COLO668 (cell line): ENCODE measurements at regions not wholly inside any gene's neighbourhood (a gene's known extent, or its start where the extent isn't known, plus 50 kb on each side); places are given as distances from the start of the nearest gene placed in this dataset.

Experiments
- DNase-seq: peaks from one replicate; lab custom pipeline; 2025; ENCODE audit not compliant: unreplicated experiment; lab: John Stamatoyannopoulos, UW

GRCh38 chr13:73684750-73685149 is 449.5 kb downstream of the KLF12 start:
- no peak for DNase-seq

DNA sequence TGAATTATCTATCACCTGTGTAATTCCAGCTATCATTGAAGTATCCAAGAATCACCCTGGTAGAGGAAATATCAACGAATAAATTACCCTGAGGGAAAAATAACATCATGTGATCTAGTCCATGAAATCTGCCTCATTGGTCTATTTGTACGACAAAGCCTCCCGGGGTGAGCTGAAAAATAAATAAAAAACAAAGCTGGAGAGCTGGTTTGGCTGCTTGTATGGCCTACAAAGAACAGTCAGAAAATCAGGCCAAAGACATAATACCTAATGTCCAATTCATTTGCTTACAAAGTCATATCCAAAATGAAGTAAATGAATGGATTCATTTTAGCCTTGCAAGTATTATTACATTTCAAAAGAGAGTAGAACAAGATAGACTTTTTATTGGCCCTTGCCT is 449.9 kb downstream of the KLF12 start:
- peak; percentile 29 for DNase-seq

DNA sequence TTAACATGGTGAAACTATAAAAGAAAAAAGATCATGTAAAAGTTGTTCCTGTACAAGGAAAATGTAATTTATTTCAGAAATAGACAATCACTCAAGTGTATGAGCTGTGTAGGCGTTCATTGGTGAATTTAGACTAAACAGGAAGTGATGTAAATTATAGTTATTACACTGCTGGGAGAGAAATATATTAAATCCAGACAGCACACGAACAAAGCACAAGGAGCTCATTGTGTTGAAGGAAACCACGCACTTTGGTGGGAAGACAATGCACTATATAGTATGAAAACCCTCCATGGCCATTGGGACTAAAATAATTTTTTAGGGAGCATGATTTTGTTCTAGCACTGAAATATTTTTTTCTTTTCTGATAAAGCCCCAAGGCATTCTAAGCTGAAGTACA is 450.5 kb downstream of the KLF12 start:
- no peak for DNase-seq

GRCh38 chr13:73681779-73682178 is 452.4 kb downstream of the KLF12 start:
- no peak for DNase-seq

- DNase-seq: no peak
Observed at GRCh38 chr13:73681015-73681414, 453.2 kb downstream of the KLF12 start.

DNA sequence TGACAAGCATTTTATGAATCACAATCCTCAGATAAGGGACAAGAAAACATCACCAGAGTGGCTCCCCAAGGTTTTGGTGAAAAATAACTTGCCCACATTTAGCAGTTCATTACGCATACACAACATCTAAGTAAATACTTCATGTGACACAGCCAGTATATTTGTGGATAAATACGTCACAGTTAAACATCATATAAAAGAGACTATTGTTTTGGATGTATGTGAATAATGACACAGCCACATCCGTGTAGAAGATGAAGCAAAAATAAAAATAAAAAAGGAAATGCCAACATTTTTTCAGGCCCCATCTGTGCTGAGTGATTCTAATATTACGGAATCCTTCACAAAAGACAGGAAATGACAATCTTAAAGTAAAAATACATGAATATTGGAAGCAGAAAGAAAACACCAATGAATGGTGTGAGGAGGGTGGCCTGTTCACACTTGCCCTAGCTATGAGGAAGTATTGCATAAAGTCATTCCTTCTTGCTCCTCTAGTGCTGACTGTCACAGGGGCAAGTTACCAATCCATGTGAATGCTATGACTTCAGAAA is 457.1 kb downstream of the KLF12 start:
- peak; percentile 40 for DNase-seq

DNA sequence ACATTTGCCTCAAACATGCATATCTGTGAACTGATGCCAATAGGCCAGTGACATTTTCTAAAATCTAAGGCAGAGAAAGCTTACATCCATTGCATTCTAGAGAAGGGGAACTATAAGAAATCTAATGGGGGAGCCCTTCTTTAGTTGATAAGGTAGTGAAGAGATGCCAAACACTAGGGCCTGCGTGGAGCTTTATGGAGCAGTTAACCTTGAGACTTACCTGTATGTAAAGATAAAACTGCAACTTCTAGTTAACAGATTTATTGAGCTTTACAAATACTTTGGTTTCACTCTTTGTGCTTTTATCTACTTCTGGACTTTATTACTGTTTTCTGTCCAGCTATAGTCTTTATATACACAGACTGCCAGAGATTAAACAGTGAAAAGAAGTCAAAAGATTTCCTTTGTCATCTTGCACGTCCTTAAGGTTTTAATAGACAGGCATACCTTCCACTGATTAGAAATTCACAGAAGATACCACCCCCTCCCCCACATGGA is 457.6 kb downstream of the KLF12 start:
- no peak for DNase-seq

- no peak for DNase-seq
Observed at GRCh38 chr13:73675821-73676220, 458.4 kb downstream of the KLF12 start.

- DNase-seq: no peak
Observed at GRCh38 chr13:73674570-73674969, 459.6 kb downstream of the KLF12 start.

GRCh38 chr13:73673931-73674330 is 460.3 kb downstream of the KLF12 start:
- no peak for DNase-seq

DNA sequence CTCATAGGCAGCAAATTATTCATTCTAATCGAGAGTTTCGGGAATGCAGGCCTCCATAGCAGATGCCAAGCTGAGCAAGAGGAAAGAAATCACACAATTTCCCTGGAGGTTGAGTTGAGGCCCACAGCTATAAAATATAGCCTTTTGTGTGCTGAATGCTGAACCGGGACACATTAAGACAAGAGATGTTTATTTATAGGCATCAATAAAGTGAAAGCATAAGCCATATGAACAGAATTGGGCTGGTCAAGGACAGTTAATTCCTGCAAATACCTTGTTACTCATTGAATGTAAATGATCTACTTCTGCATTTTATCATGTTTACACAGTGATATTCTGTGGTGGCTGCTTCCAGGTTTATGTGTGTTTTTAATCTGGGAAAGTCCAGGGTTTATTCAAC is 461.7 kb downstream of the KLF12 start:
- peak; percentile 59 for DNase-seq

- DNase-seq: no peak
Observed at GRCh38 chr13:73671732-73672131, 462.5 kb downstream of the KLF12 start.

- DNase-seq: no peak
Observed at GRCh38 chr13:73671011-73671410, 463.2 kb downstream of the KLF12 start.

DNA sequence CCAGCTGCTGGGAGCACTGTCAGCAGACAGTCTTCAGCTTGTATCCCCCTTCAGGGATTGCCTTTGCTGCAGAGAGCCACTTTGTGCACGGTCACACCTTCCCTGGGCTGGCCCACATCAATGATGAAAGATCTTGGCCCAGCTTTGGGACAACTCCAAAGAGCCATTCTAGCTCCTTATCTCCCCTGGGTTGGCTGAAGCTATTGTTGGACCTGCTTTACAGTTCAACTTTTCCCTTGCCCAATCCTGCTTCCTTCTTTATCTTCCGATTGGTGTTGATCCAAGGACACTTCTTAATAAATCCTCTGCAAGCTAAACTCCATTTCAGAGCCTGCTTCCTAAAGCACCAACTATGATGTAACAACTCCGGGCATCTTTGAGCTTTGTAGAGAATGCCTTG is 466.4 kb downstream of the KLF12 start:
- DNase-seq: no peak

DNA sequence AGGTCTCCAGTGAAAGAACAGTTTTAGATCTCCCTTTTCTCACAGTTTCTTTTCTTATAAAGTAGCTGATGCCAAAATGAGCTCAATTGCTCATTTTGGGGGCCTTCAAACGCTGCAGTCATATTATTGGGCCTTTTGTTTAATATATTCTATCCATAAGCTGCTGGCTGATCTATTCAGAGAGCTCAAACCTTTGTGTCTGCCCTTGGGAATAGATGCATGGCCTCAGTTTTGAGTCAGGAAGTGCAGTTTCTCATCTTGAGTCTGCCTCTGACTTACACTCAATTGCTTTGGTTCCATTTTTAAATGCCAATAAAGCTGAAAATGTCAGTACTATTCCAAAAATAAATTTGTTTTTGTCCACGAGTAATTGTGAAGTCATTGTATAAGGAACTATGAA is 468.9 kb downstream of the KLF12 start:
- no peak for DNase-seq

GRCh38 chr13:73664851-73665250 is 469.4 kb downstream of the KLF12 start:
- DNase-seq: no peak

- no peak for DNase-seq
Observed at GRCh38 chr13:73662833-73663232, 471.4 kb downstream of the KLF12 start.

DNA sequence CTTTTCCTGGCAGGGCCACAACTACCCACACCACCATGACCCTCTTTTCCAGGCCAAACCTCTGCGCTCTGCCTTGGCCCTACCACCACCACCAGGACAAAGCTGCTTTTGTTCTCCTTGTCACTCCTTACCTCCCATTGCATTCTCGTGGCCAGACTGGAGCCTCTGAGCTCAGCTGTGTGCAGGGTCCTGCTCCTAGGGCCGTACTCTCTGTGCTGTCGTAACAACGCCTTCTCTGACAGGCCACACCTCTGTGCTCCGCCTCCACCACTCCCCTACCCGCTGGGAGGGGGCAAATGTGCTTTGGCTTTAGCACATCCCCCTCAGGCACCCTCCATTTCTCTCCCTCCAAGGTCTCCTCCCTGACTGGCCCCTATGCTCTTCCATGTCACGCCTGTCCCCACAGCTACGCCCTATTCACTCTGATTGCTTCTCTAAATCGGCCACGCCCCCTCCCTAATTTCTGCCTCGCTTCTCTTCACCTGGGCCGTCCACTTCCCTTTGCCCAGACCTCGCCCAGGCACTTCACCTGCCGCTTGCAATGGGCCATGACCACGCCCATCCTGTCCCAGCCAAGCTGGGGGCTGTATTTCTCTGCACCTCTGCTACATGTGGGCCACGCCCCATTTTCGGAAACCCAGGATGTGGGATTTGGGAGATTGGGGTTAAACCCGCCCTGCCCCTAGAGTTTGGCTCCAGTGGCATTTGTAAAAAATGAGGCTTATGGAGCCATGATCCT is 472.3 kb downstream of the KLF12 start:
- no peak for DNase-seq

DNA sequence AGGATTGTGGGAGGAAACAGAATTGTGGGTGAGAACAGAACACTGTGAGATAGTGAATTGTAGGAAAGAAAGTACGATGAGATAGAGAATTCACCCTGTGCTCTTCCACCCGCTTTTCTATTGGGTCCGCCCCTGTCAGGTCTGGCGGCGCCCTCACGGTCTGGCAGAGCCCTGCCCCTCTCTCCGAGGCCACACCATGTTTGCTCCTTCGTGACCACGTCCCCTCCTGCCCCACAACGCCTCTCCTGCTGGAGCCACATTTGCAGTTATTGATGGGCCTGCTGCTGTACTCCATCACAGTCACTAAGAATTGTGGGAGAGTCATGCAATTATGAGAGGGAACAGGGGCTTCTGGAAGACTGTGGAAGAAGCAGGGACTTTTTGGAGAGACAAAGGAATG is 473.1 kb downstream of the KLF12 start:
- DNase-seq: no peak

DNA sequence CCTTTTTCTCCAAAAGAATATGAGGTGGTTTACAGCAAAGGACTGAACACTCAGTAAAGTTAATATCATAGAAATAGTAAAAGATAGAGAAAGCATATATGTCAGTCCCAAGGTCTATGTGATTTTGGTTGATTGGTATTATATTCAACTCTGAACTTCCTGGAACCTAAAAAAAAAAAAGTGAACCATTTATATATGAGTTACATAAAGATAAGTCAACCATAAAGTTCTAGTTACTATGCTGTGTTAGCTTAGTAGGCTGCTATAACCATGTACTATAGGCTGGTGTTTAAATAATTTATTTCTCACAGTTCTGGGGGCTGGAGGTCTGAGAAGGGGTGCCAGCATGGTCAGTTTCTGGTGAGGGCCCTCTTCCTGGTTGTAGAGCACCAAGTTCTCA is 475.6 kb downstream of the KLF12 start:
- no peak for DNase-seq

- DNase-seq: no peak
Observed at GRCh38 chr13:73657821-73658540, 476.2 kb downstream of the KLF12 start.

- DNase-seq: no peak
Observed at GRCh38 chr13:73656863-73657262, 477.3 kb downstream of the KLF12 start.
